ENCODE measurements at regions not wholly inside any gene's neighbourhood (a gene's known extent, or its start where the extent isn't known, plus 50 kb on each side); places are given as distances from the start of the nearest gene placed in this dataset.

DNA sequence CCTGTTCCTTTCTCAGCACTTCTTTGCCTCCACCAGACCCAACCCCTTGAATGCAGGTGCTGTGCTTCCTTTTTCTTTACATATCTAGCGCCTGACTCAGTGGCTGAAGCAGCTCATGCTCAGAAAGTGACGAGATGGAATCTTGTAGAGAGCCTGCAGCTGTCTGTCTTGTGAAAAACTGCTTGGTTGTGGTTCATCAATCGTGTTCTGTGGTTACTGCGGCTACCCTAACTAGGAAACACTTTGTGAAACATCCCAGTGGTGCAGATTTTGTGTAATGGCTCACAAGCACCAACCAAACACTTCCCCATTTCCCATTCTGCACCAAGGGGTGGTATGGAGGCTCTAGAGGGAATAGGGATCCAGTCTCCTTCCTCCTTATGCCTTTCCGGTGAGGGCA lies 307.2 kb upstream of the MMADHC start:
- TF ChIP-seq CTCF (IDR thresholded peaks at IDR 0.05) (no peak), POLR2AphosphoS5 (IDR thresholded peaks at IDR 0.05; ENCODE audit: low read depth, low read length) (no peak), REST (IDR thresholded peaks at IDR 0.05; ENCODE audit: insufficient read depth in 1 of 2, low read depth in 2 of 2, low read length in 1 of 2) (no peak), TCF7L2 (IDR thresholded peaks at IDR 0.05; ENCODE audit: low read depth, low read length) (no peak)
